HL-60 (cell line): ENCODE measurements at regions not wholly inside any gene's neighbourhood (a gene's known extent, or its start where the extent isn't known, plus 50 kb on each side); places are given as distances from the start of the nearest gene placed in this dataset.

Experiments
- CTCF ChIP-seq: IDR thresholded peaks from one replicate; pipeline ENCODE4 v1.5.1; 2011; ENCODE audit warnings: low read length, control low read depth, inconsistent platforms; ENCODE audit not compliant: insufficient read depth
- POLR2AphosphoS5 ChIP-seq: IDR thresholded peaks from 2 replicates; pipeline ENCODE4 v1.6.1; 2012; ENCODE audit warnings: low read depth
- SPI1 ChIP-seq: IDR thresholded peaks from 2 replicates; pipeline ENCODE4 v1.6.1; 2012; ENCODE audit warnings: low read depth, mild to moderate bottlenecking, borderline replicate concordance
- TF ChIP-seq, protein P1 (sequence below): IDR thresholded peaks from 2 replicates; pipeline ENCODE4 v1.6.1; 2012; ENCODE audit warnings: low read depth; ENCODE audit not compliant: insufficient replicate concordance

DNA sequence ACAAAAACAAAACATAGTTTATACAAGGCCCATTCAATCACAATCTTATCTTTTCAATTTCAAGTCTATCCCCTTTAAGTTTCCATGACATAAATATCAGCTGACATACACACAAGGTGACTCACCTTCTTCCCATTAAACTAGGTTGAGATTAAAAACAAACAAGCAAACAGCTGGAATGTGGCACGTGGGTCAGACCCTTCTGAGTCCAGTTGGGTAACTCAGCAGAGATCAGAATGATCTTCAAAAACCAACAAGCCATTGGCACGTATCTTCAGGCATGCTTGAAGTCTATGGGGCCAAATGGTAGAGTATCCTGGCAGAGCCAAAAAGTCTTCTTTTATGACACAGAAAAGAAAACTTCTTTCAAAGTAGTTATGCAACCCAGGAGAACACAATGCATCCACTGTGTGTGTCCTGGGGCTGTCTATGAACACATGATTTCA, 603.5 kb upstream of the CITED2 start:
- TF ChIP-seq CTCF (no peak), SPI1 (no peak), POLR2AphosphoS5 (no peak)
- TF ChIP-seq, protein P1, sequence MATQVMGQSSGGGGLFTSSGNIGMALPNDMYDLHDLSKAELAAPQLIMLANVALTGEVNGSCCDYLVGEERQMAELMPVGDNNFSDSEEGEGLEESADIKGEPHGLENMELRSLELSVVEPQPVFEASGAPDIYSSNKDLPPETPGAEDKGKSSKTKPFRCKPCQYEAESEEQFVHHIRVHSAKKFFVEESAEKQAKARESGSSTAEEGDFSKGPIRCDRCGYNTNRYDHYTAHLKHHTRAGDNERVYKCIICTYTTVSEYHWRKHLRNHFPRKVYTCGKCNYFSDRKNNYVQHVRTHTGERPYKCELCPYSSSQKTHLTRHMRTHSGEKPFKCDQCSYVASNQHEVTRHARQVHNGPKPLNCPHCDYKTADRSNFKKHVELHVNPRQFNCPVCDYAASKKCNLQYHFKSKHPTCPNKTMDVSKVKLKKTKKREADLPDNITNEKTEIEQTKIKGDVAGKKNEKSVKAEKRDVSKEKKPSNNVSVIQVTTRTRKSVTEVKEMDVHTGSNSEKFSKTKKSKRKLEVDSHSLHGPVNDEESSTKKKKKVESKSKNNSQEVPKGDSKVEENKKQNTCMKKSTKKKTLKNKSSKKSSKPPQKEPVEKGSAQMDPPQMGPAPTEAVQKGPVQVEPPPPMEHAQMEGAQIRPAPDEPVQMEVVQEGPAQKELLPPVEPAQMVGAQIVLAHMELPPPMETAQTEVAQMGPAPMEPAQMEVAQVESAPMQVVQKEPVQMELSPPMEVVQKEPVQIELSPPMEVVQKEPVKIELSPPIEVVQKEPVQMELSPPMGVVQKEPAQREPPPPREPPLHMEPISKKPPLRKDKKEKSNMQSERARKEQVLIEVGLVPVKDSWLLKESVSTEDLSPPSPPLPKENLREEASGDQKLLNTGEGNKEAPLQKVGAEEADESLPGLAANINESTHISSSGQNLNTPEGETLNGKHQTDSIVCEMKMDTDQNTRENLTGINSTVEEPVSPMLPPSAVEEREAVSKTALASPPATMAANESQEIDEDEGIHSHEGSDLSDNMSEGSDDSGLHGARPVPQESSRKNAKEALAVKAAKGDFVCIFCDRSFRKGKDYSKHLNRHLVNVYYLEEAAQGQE, result no peak
